Astrocyte (in vitro differentiated cells and primary cell): ENCODE measurements at regions not wholly inside any gene's neighbourhood (a gene's known extent, or its start where the extent isn't known, plus 50 kb on each side); places are given as distances from the start of the nearest gene placed in this dataset.
"Not testable (repeated sequence)": the region's sequence is repeated elsewhere in the genome, so short reads cannot be mapped to it uniquely, and the experiment has no call there.

Experiments used
- DNase-seq: peaks from one replicate; pipeline ENCODE4 v3.0.0-alpha.2; 2010; ENCODE audit warnings: low read depth
- FAIRE-seq: peaks from 2 replicates; lab custom pipeline; 2011; peaks lifted over from hg19 to GRCh38; lab: Jason Lieb, UNC
- H2AFZ ChIP-seq: 2 replicates; pipeline ENCODE4 v1.6.0; 2012; ENCODE audit warnings: low read depth, low read length, inconsistent platforms
- H3K27ac ChIP-seq: 2 replicates; pipeline ENCODE4 v1.5.1; 2011; ENCODE audit warnings: low read depth, low read length, inconsistent platforms
- H3K27me3 ChIP-seq: 2 replicates; pipeline ENCODE4 v1.6.0; 2011; ENCODE audit warnings: low read length, inconsistent platforms; ENCODE audit not compliant: insufficient read depth
- H3K36me3 ChIP-seq: 2 replicates; pipeline ENCODE4 v1.5.1; 2011; ENCODE audit warnings: low read length, inconsistent platforms; ENCODE audit not compliant: insufficient read depth
- H3K4me1 ChIP-seq: 2 replicates; pipeline ENCODE4 v1.5.1; 2011; ENCODE audit warnings: low read length, inconsistent platforms; ENCODE audit not compliant: insufficient read depth
- H3K4me2 ChIP-seq: 2 replicates; pipeline ENCODE4 v1.6.0; 2012; ENCODE audit warnings: low read length, inconsistent platforms
- H3K4me3 ChIP-seq: 2 replicates; pipeline ENCODE4 v1.5.1; 2011; ENCODE audit warnings: low read depth, mild to moderate bottlenecking, low read length, inconsistent platforms; ENCODE audit not compliant: insufficient read depth
- H3K79me2 ChIP-seq: 2 replicates; pipeline ENCODE4 v1.6.0; 2012; ENCODE audit warnings: mild to moderate bottlenecking, low read length, inconsistent platforms; ENCODE audit not compliant: insufficient read depth
- H3K9ac ChIP-seq: 2 replicates; pipeline ENCODE4 v1.6.0; 2012; ENCODE audit warnings: mild to moderate bottlenecking, low read length, inconsistent platforms
- H3K9me3 ChIP-seq: 2 replicates; pipeline ENCODE4 v1.5.1; 2012; ENCODE audit warnings: low read depth, mild to moderate bottlenecking, low read length, inconsistent platforms; ENCODE audit not compliant: insufficient read depth
- H4K20me1 ChIP-seq: 2 replicates; pipeline ENCODE4 v1.6.0; 2012; ENCODE audit warnings: low read length, inconsistent platforms; ENCODE audit not compliant: insufficient read depth
- H3K27ac Mint-ChIP-seq: one replicate; pipeline ENCODE4 v1.8.0; 2021; ENCODE audit warnings: mild to moderate bottlenecking, mixed read lengths; ENCODE audit not compliant: unreplicated experiment
- H3K27me3 Mint-ChIP-seq: one replicate; pipeline ENCODE4 v1.8.0; 2021; ENCODE audit warnings: low read depth, mixed read lengths; ENCODE audit not compliant: unreplicated experiment
- H3K36me3 Mint-ChIP-seq: one replicate; pipeline ENCODE4 v1.8.0; 2021; ENCODE audit warnings: low read depth, mixed read lengths; ENCODE audit not compliant: unreplicated experiment
- H3K4me1 Mint-ChIP-seq: one replicate; pipeline ENCODE4 v1.8.0; 2021; ENCODE audit warnings: low read depth, mixed read lengths; ENCODE audit not compliant: unreplicated experiment
- H3K4me3 Mint-ChIP-seq: one replicate; pipeline ENCODE4 v1.8.0; 2021; ENCODE audit warnings: mild to moderate bottlenecking, moderate library complexity, mixed read lengths; ENCODE audit not compliant: unreplicated experiment
- H3K9me3 Mint-ChIP-seq: one replicate; pipeline ENCODE4 v1.8.0; 2021; ENCODE audit warnings: mild to moderate bottlenecking, mixed read lengths; ENCODE audit not compliant: unreplicated experiment
- EZH2 ChIP-seq: IDR thresholded peaks from 2 replicates; pipeline ENCODE4 v1.6.1; 2012; ENCODE audit warnings: mild to moderate bottlenecking, low read length, inconsistent platforms; ENCODE audit not compliant: insufficient read depth
- TF ChIP-seq, protein P1 (sequence below): IDR thresholded peaks from 2 replicates; pipeline ENCODE4 v1.5.1; 2011; ENCODE audit warnings: low read depth, mild to moderate bottlenecking, inconsistent platforms, low read length, moderate library complexity; ENCODE audit not compliant: insufficient read depth

DNA sequence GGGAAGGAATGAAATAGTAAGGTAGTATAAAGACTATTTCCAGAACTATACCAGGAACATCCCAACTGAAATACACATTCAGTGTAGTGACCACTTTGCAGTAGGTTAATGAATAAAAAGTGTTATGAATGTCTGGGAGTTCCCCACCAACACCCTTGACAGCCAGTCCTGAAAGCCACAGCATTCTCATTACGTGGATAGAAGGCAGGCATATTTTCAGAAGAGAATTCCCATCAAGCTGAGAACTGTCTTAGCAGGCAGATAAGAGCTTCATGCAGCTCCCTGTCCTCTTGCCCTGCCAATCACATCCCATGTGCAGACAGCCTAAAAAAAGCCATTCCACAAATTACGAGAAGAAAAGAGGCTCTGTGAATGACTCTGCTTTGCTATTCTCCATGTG lies 695.0 kb downstream of the DTWD2 start:
- Histone ChIP-seq H3K36me3 (no peaks in the 10 kb centered on the region), H3K27me3 (no peaks in the 10 kb centered on the region), H4K20me1 (no peaks in the 10 kb centered on the region), H3K4me2 (no peak overlapping the region), H3K9ac (no peak overlapping the region), H3K79me2 (no peaks in the 10 kb centered on the region), H3K4me1 (no peaks in the 10 kb centered on the region), H3K27ac (no peak overlapping the region), H3K9me3 (no peaks in the 10 kb centered on the region), H3K4me3 (no peak overlapping the region), H2AFZ (no peak overlapping the region)
- H3K36me3 Mint-ChIP-seq, result no peaks in the 10 kb centered on the region
- TF ChIP-seq EZH2, result no peak
- TF ChIP-seq, protein P1, sequence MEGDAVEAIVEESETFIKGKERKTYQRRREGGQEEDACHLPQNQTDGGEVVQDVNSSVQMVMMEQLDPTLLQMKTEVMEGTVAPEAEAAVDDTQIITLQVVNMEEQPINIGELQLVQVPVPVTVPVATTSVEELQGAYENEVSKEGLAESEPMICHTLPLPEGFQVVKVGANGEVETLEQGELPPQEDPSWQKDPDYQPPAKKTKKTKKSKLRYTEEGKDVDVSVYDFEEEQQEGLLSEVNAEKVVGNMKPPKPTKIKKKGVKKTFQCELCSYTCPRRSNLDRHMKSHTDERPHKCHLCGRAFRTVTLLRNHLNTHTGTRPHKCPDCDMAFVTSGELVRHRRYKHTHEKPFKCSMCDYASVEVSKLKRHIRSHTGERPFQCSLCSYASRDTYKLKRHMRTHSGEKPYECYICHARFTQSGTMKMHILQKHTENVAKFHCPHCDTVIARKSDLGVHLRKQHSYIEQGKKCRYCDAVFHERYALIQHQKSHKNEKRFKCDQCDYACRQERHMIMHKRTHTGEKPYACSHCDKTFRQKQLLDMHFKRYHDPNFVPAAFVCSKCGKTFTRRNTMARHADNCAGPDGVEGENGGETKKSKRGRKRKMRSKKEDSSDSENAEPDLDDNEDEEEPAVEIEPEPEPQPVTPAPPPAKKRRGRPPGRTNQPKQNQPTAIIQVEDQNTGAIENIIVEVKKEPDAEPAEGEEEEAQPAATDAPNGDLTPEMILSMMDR, result no peak
- H3K4me1 Mint-ChIP-seq, result peaks cover 3% of the 10 kb centered on the region
- no peak for FAIRE-seq
- H3K27ac Mint-ChIP-seq, result no peak overlapping the region
- no peak for DNase-seq
- no peaks in the 10 kb centered on the region for H3K27me3 Mint-ChIP-seq
- H3K4me3 Mint-ChIP-seq, result no peak overlapping the region
- H3K9me3 Mint-ChIP-seq, result no peaks in the 10 kb centered on the region

DNA sequence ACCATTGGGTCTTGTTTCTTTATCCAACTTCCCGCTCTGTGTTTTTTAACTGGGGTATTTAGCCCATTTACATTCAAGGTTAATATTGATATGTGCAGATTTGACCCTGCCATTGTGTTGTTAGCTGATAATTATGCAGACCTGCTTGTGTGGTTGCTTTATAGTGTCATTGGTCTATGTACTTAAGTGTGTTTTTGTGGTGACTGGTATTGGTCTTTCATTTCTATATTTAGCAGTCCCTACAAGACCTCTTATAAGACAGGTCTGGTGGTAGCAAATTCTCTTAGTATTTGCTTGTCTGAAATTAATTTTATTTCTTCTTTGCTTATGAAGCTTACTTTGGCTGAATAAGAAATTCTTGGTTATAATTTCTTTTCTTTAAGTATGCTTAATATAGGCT lies 698.1 kb downstream of the DTWD2 start:
- no peaks in the 10 kb centered on the region for H3K9me3 ChIP-seq
- H3K27me3 ChIP-seq, result no peaks in the 10 kb centered on the region
- no peak overlapping the region for H3K9ac ChIP-seq
- Mint-ChIP-seq H3K4me3 (no peak overlapping the region), H3K4me1 (peaks cover 3% of the 10 kb centered on the region), H3K27me3 (no peaks in the 10 kb centered on the region), H3K9me3 (no peaks in the 10 kb centered on the region), H3K36me3 (no peaks in the 10 kb centered on the region), H3K27ac (no peak overlapping the region)
- H3K79me2 ChIP-seq, result no peaks in the 10 kb centered on the region
- no peak for TF ChIP-seq EZH2
- TF ChIP-seq, protein P1, result no peak
- no peak overlapping the region for H3K4me3 ChIP-seq
- no peak overlapping the region for H3K4me2 ChIP-seq
- no peak for DNase-seq
- H3K27ac ChIP-seq, result no peak overlapping the region
- H3K4me1 ChIP-seq, result no peaks in the 10 kb centered on the region
- H3K36me3 ChIP-seq, result no peaks in the 10 kb centered on the region
- no peak overlapping the region for H2AFZ ChIP-seq
- no peak for FAIRE-seq
- H4K20me1 ChIP-seq, result no peaks in the 10 kb centered on the region

DNA sequence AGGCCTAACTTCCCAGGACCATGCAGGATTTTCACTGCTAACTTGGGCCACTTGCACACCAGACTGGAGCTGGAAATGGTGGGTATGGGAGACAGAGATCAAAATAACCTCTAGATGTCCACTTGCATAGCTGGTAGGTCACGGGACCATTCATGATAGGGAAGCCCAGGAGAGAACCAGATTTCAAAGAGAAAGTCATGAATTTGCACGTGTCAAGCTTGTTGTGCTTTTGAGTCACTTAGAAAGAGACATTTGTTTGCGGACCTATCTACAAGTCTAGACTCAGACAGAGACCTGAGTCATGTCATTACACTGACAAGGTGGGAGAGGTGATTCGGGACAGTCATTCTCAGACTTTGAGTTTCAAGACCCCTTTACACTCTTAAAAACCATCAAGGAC lies 704.1 kb downstream of the DTWD2 start:
- not testable (repeated sequence) for H3K9me3 Mint-ChIP-seq, H3K9ac ChIP-seq, H3K4me2 ChIP-seq, H3K9me3 ChIP-seq, H3K27ac Mint-ChIP-seq, H3K4me3 ChIP-seq, H3K27me3 ChIP-seq, H3K36me3 ChIP-seq, H3K4me1 Mint-ChIP-seq, H2AFZ ChIP-seq, H3K4me1 ChIP-seq, H3K36me3 Mint-ChIP-seq, H3K4me3 Mint-ChIP-seq, H3K79me2 ChIP-seq, FAIRE-seq, DNase-seq, H4K20me1 ChIP-seq, H3K27ac ChIP-seq, H3K27me3 Mint-ChIP-seq

- not testable (repeated sequence) for H3K36me3 ChIP-seq, H2AFZ ChIP-seq, H3K27me3 ChIP-seq, H3K9ac ChIP-seq, H3K27ac ChIP-seq, H3K9me3 Mint-ChIP-seq, H3K9me3 ChIP-seq, H4K20me1 ChIP-seq, H3K27ac Mint-ChIP-seq, H3K79me2 ChIP-seq, FAIRE-seq, H3K36me3 Mint-ChIP-seq, H3K27me3 Mint-ChIP-seq, DNase-seq, H3K4me1 Mint-ChIP-seq, H3K4me1 ChIP-seq, H3K4me3 ChIP-seq, H3K4me3 Mint-ChIP-seq, H3K4me2 ChIP-seq
Measured at GRCh38 chr5:118282480-118283038, 705.8 kb downstream of the DTWD2 start.
